Thyroid gland (tissue), 4 donors: ENCODE measurements at regions not wholly inside any gene's neighbourhood (a gene's known extent, or its start where the extent isn't known, plus 50 kb on each side); places are given as distances from the start of the nearest gene placed in this dataset.

Experiments
- DNase-seq, 2 donors: peaks; one replicate each; pipeline ENCODE4 v3.0.0-alpha.2; 2019
- H3K27ac ChIP-seq, 3 donors: fragments of 200-600 bp; sonication (generic); 1 replicate in 2 of 3; 2 replicates in 1 of 3; pipeline ENCODE4 v1.5.1; 2016 to 2019; ENCODE audit warnings: mild to moderate bottlenecking in 1 of 3, moderate library complexity in 1 of 3
- H3K27me3 ChIP-seq: fragments of 200-600 bp; sonication (generic); one replicate; pipeline ENCODE4 v1.5.1; 2019
- H3K36me3 ChIP-seq, 2 donors: fragments of 200-600 bp; sonication (generic); one replicate each; pipeline ENCODE4 v1.5.1; 2016 to 2019
- H3K4me1 ChIP-seq, 2 donors: fragments of 200-600 bp; sonication (generic); one replicate each; pipeline ENCODE4 v1.5.1; 2017 to 2019
- H3K4me3 ChIP-seq, 3 donors: fragments of 200-600 bp; sonication (generic); replicated peaks in 1 of 3; 1 replicate in 2 of 3; 2 replicates in 1 of 3; pipeline ENCODE4 v1.5.1; 2016; ENCODE audit warnings: mild to moderate bottlenecking in 1 of 3
- H3K9me3 ChIP-seq: fragments of 200-600 bp; sonication (generic); one replicate; pipeline ENCODE4 v1.5.1; 2017
- CTCF ChIP-seq, 6 experiments: fragments of 200-600 bp in 3 of 6; fragments of 450-650 bp in 3 of 6; sonication (generic) in 3 of 6; IDR thresholded peaks; one replicate each; pipeline ENCODE4 v1.5.1; 2016 to 2019; ENCODE audit warnings: antibody characterized with exemption in 6 of 6, mild to moderate bottlenecking in 2 of 6, inconsistent platforms in 1 of 6, moderate library complexity in 1 of 6
- POLR2A ChIP-seq, 2 donors: fragments of 450-650 bp; IDR thresholded peaks; one replicate each; pipeline ENCODE4 v1.6.1; 2017; ENCODE audit warnings: antibody characterized with exemption in 2 of 2, mild to moderate bottlenecking in 2 of 2, moderate library complexity in 1 of 2
- WGBS, 2 donors: methylation state at CpG; one replicate each; pipeline ENCODE4 v1.1.5; 2017; 5-methylcytosine and 5-hydroxymethylcytosine counted together
- intact Hi-C: fragments of 100-400 bp; cut with DNase I; formaldehyde crosslinking; loops from one replicate; pipeline ENCODE4 v1.15.1; 2023

GRCh38 chr1:229717786-229718576 lies 91.9 kb downstream of the URB2 start:
- Histone ChIP-seq H3K36me3 (no peaks in the 10 kb centered on the region), H3K4me3 (no peak overlapping the region), H3K4me1 (no peaks in the 10 kb centered on the region), H3K9me3 (no peaks in the 10 kb centered on the region), H3K27ac (no peak overlapping the region), H3K27me3 (no peaks in the 10 kb centered on the region)
- no peak for DNase-seq
- intact Hi-C loops: no loop called here
- 89 to 90% methylated on average over 7 of the region's 7 CpGs for WGBS, 2 donors
- TF ChIP-seq CTCF (IDR thresholded peaks at IDR 0.05) (no peak), POLR2A (IDR thresholded peaks at IDR 0.05) (no peak)

DNA sequence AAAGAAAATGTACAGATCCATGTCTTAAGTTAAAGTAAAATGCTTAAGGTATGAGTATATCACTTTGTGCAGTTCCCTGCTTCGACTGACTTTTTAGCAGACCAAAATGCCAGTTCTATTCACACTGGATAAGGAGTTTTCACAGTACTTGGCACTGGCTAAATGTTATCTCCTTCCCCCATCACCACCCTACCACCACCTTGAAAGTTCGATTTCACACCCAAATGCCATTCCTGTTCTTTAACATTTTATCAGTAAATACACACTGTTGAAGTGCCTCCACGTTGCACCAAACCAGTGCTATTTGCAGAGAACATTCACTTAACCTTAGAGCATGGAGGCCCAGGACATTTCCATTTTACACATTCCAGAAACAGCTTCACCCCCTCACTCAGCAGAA lies 100.0 kb downstream of the URB2 start:
- TF ChIP-seq POLR2A (IDR thresholded peaks at IDR 0.05) (no peak), CTCF (IDR thresholded peaks at IDR 0.05) (no peak)
- no peak for DNase-seq
- Histone ChIP-seq H3K9me3 (no peaks in the 10 kb centered on the region), H3K27ac (no peak overlapping the region), H3K4me3 (no peak overlapping the region), H3K27me3 (no peaks in the 10 kb centered on the region), H3K4me1 (no peaks in the 10 kb centered on the region), H3K36me3 (no peaks in the 10 kb centered on the region)
- WGBS, 2 donors: 51 to 58% methylated on average over 3 of the region's 3 CpGs
- intact Hi-C loops: no loop called here

DNA sequence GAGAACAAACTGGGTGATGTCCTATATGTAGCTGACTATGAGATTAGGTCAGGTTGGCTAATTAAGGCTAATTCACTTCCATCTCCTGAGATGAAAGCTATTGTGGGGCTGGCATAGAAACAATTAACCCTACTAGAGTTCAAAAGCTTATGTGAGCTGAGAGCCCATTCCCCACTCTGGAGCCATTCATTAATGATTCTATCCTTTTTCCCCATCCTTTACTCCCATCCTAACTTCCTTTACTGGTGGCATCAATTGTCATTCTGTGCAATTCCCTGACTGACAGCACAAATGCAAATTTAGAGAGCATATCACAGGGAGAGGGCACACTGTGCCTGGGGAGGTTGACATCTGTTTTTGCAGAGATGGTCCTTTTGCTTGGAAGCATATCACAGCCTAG lies 103.9 kb downstream of the URB2 start:
- Histone ChIP-seq H3K4me3 (no peak overlapping the region), H3K36me3 (no peaks in the 10 kb centered on the region), H3K27me3 (no peaks in the 10 kb centered on the region), H3K4me1 (no peaks in the 10 kb centered on the region), H3K9me3 (no peaks in the 10 kb centered on the region), H3K27ac (no peak overlapping the region)
- TF ChIP-seq POLR2A (IDR thresholded peaks at IDR 0.05) (no peak), CTCF (IDR thresholded peaks at IDR 0.05) (no peak)
- DNase-seq: no peak
- intact Hi-C loops: no loop called here

DNA sequence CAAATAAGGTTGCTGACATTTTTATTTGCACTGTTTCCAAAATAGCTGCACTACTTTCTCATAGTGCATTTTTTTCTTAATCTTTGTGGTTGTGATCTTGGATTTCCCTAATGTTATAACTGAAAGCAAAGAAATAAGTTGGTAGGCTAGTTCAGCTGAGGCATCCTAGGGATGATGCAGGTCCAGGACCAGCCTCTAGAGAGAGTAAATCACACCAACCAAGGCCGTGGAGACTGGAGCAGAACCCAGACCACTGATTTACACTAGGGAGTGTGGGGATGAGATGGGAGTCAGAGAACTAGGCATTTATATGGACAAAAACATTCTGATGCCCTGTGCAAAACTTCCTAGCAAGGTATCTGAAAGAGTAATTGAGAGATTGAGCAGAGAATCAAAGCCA lies 104.5 kb downstream of the URB2 start:
- TF ChIP-seq CTCF (IDR thresholded peaks at IDR 0.05): no peak
- TF ChIP-seq POLR2A (IDR thresholded peaks at IDR 0.05): no peak
- no peak for DNase-seq
- Histone ChIP-seq H3K4me3 (no peak overlapping the region), H3K27ac (no peak overlapping the region), H3K36me3 (no peaks in the 10 kb centered on the region), H3K9me3 (no peaks in the 10 kb centered on the region), H3K4me1 (no peaks in the 10 kb centered on the region), H3K27me3 (no peaks in the 10 kb centered on the region)
- intact Hi-C loops: no loop called here
- WGBS, 2 donors: 53 to 62% methylated on average over 1 of the region's 1 CpG

GRCh38 chr1:229732061-229732460 lies 106.0 kb downstream of the URB2 start:
- no peak overlapping the region for H3K27ac ChIP-seq
- no peaks in the 10 kb centered on the region for H3K4me1 ChIP-seq
- H3K36me3 ChIP-seq: no peaks in the 10 kb centered on the region
- no peaks in the 10 kb centered on the region for H3K27me3 ChIP-seq
- H3K9me3 ChIP-seq: no peaks in the 10 kb centered on the region
- WGBS, 2 donors: 54 to 62% methylated on average over 3 of the region's 3 CpGs
- intact Hi-C loops: no loop called here
- no peak overlapping the region for H3K4me3 ChIP-seq
- TF ChIP-seq POLR2A (IDR thresholded peaks at IDR 0.05) (no peak), CTCF (IDR thresholded peaks at IDR 0.05) (no peak)
- DNase-seq: no peak
